NB4 (cell line): ENCODE measurements at regions not wholly inside any gene's neighbourhood (a gene's known extent, or its start where the extent isn't known, plus 50 kb on each side); places are given as distances from the start of the nearest gene placed in this dataset.

Experiments
- POLR2A ChIP-seq: IDR thresholded peaks from 2 replicates; pipeline ENCODE4 v1.6.1; 2011; ENCODE audit warnings: mild to moderate bottlenecking; ENCODE audit not compliant: insufficient read length; ENCODE audit errors: extremely low read depth
- TF ChIP-seq, protein P1 (sequence below): IDR thresholded peaks from one replicate; pipeline ENCODE4 v1.5.1; 2012; ENCODE audit warnings: low read depth, low read length
- TF ChIP-seq, protein P2 (sequence below): IDR thresholded peaks from 2 replicates; pipeline ENCODE4 v1.6.1; 2011; ENCODE audit warnings: low read depth, low read length

DNA sequence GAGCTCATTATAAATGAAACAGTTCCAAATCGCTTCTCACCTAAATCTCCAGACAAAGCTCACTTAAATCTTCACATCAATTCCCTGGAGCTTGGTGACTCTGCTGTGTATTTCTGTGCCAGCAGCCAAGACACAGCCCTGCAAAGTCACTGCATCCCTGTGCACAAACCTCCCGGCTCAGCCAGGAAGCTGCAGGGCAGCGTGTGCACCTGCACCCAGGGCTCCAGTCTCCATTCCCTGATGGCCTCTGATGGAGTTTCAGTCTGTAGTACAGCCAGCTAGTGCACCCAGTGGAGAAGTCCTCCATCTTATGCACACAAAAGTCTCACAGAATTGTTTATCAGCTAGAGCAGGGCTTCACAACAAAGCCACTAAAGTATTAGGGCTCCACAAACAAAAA, 51.1 kb upstream of the PRSS58 start:
- TF ChIP-seq, protein P1, sequence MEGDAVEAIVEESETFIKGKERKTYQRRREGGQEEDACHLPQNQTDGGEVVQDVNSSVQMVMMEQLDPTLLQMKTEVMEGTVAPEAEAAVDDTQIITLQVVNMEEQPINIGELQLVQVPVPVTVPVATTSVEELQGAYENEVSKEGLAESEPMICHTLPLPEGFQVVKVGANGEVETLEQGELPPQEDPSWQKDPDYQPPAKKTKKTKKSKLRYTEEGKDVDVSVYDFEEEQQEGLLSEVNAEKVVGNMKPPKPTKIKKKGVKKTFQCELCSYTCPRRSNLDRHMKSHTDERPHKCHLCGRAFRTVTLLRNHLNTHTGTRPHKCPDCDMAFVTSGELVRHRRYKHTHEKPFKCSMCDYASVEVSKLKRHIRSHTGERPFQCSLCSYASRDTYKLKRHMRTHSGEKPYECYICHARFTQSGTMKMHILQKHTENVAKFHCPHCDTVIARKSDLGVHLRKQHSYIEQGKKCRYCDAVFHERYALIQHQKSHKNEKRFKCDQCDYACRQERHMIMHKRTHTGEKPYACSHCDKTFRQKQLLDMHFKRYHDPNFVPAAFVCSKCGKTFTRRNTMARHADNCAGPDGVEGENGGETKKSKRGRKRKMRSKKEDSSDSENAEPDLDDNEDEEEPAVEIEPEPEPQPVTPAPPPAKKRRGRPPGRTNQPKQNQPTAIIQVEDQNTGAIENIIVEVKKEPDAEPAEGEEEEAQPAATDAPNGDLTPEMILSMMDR, result no peak
- TF ChIP-seq POLR2A, result no peak
- TF ChIP-seq, protein P2, sequence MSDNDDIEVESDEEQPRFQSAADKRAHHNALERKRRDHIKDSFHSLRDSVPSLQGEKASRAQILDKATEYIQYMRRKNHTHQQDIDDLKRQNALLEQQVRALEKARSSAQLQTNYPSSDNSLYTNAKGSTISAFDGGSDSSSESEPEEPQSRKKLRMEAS, result no peak
